ENCODE measurements at regions not wholly inside any gene's neighbourhood (a gene's known extent, or its start where the extent isn't known, plus 50 kb on each side); places are given as distances from the start of the nearest gene placed in this dataset.
"Not testable (repeated sequence)": the region's sequence is repeated elsewhere in the genome, so short reads cannot be mapped to it uniquely, and the experiment has no call there.

GRCh38 chr13:71303144-71303543 lies 563.9 kb downstream of the DACH1 start:
- Histone ChIP-seq H3K4me1 (no peaks in the 10 kb centered on the region), H3K27ac (no peak overlapping the region), H3K4me3 (no peak overlapping the region), H3K36me3 (no peaks in the 10 kb centered on the region), H3K27me3 (no peaks in the 10 kb centered on the region), H3K9me3 (no peaks in the 10 kb centered on the region)
- TF ChIP-seq CTCF (IDR thresholded peaks at IDR 0.05), result no peak
- DNase-seq (ENCODE audit: low spot score in 2 of 2), result no peak
- intact Hi-C loops (cut with DNase I), result no loop called here

- TF ChIP-seq CTCF (IDR thresholded peaks at IDR 0.05), result no peak
- no peaks in the 10 kb centered on the region for H3K36me3 ChIP-seq
- no peaks in the 10 kb centered on the region for H3K9me3 ChIP-seq
- no peak overlapping the region for H3K4me3 ChIP-seq
- no peaks in the 10 kb centered on the region for H3K4me1 ChIP-seq
- no peak overlapping the region for H3K27ac ChIP-seq
- H3K27me3 ChIP-seq, result no peaks in the 10 kb centered on the region
- intact Hi-C loops (cut with DNase I), result no loop called here
- no peak for DNase-seq (ENCODE audit: low spot score in 2 of 2)
Measured at GRCh38 chr13:71300602-71301001, 566.4 kb downstream of the DACH1 start.

- no peaks in the 10 kb centered on the region for H3K4me1 ChIP-seq
- no peak for TF ChIP-seq CTCF (IDR thresholded peaks at IDR 0.05)
- H3K4me3 ChIP-seq, result no peak overlapping the region
- no peaks in the 10 kb centered on the region for H3K9me3 ChIP-seq
- no peaks in the 10 kb centered on the region for H3K36me3 ChIP-seq
- H3K27ac ChIP-seq, result no peak overlapping the region
- no peaks in the 10 kb centered on the region for H3K27me3 ChIP-seq
- no peak for DNase-seq (ENCODE audit: low spot score in 2 of 2)
- intact Hi-C loops (cut with DNase I), result no loop called here
Measured at GRCh38 chr13:71291842-71292146, 575.2 kb downstream of the DACH1 start.

- intact Hi-C loops (cut with DNase I), result no loop called here
- H3K36me3 ChIP-seq, result no peaks in the 10 kb centered on the region
- TF ChIP-seq CTCF (IDR thresholded peaks at IDR 0.05), result no peak
- H3K27ac ChIP-seq, result no peak overlapping the region
- peak overlapping the region; percentile 54 to 65 for H3K4me3 ChIP-seq
- H3K4me1 ChIP-seq, result no peaks in the 10 kb centered on the region
- DNase-seq (ENCODE audit: low spot score in 2 of 2), result peak in 1 of 2 donors; percentile 66
- H3K9me3 ChIP-seq, result no peaks in the 10 kb centered on the region
- no peaks in the 10 kb centered on the region for H3K27me3 ChIP-seq
Measured at GRCh38 chr13:71290963-71291841, 575.8 kb downstream of the DACH1 start.

- H3K4me3 ChIP-seq; intact Hi-C loops (cut with DNase I); H3K27me3 ChIP-seq; H3K27ac ChIP-seq; H3K4me1 ChIP-seq; H3K36me3 ChIP-seq; H3K9me3 ChIP-seq; DNase-seq (ENCODE audit: low spot score in 2 of 2): not testable (repeated sequence)
Measured at GRCh38 chr13:71289980-71290379, 577.0 kb downstream of the DACH1 start.

GRCh38 chr13:71285700-71286099 lies 581.3 kb downstream of the DACH1 start:
- H3K9me3 ChIP-seq, result no peaks in the 10 kb centered on the region
- DNase-seq (ENCODE audit: low spot score in 2 of 2), result no peak
- no peaks in the 10 kb centered on the region for H3K4me1 ChIP-seq
- H3K4me3 ChIP-seq, result no peak overlapping the region
- H3K27me3 ChIP-seq, result no peaks in the 10 kb centered on the region
- intact Hi-C loops (cut with DNase I), result no loop called here
- no peak for TF ChIP-seq CTCF (IDR thresholded peaks at IDR 0.05)
- H3K27ac ChIP-seq, result no peak overlapping the region
- no peaks in the 10 kb centered on the region for H3K36me3 ChIP-seq

All from ascending aorta (tissue), 2 donors.